AG04449 (cell line): ENCODE measurements at regions not wholly inside any gene's neighbourhood (a gene's known extent, or its start where the extent isn't known, plus 50 kb on each side); places are given as distances from the start of the nearest gene placed in this dataset.

Experiments
- CTCF ChIA-PET: fragments of 350-600 bp; formaldehyde crosslinking; extraction: SDS; loops from one replicate; lab custom pipeline; 2021; ENCODE audit warnings: antibody characterized with exemption; lab: Yijun Ruan, JAX
- POLR2A ChIA-PET: fragments of 400-600, 350-600 bp; formaldehyde crosslinking; extraction: SDS; loops from one replicate; lab custom pipeline; 2020; ENCODE audit warnings: antibody characterized with exemption, inconsistent platforms; lab: Yijun Ruan, JAX
- DNase-seq: peaks from one replicate; pipeline ENCODE4 v3.0.0-alpha.2; 2010; ENCODE audit warnings: low read depth, low spot score
- H3K4me3 ChIP-seq: 2 replicates; pipeline ENCODE4 v1.5.1; 2011; ENCODE audit warnings: low read depth, mild to moderate bottlenecking, control low read depth, low read length
- TF ChIP-seq, protein P1 (sequence below): IDR thresholded peaks from one replicate; pipeline ENCODE4 v1.5.1; 2011; ENCODE audit warnings: mild to moderate bottlenecking, moderate library complexity, low read length, control low read depth, inconsistent platforms; ENCODE audit not compliant: insufficient read depth; ENCODE audit errors: missing control alignments

DNA sequence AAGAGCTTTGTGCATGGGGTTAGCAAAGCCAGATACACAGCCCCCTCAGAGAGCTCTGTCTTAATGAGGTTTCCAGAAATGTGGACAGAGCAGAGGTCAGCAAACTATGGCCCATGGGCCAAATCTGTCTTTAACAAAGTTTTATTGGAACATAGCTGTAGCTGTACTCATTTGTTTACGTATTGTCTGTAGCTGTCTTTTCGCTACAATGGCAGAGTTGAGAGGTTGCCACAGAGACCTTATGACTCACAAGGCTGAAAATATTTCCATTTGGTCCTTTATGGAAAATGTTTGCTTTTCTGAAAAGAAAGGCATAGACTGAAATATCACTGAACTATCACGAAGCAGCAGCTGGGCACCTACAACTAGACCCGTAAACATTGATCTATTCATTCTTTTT, 841.8 kb downstream of the SLC4A3 start:
- CTCF ChIA-PET: interaction anchor here (1.0 kb wide), 1 partner anchor 1104 kb away, joined by 4 read pairs; no protein-coding TSS in a partner anchor
- POLR2A ChIA-PET: no interaction called here
- H3K4me3 ChIP-seq: no peak overlapping the region
- TF ChIP-seq, protein P1, sequence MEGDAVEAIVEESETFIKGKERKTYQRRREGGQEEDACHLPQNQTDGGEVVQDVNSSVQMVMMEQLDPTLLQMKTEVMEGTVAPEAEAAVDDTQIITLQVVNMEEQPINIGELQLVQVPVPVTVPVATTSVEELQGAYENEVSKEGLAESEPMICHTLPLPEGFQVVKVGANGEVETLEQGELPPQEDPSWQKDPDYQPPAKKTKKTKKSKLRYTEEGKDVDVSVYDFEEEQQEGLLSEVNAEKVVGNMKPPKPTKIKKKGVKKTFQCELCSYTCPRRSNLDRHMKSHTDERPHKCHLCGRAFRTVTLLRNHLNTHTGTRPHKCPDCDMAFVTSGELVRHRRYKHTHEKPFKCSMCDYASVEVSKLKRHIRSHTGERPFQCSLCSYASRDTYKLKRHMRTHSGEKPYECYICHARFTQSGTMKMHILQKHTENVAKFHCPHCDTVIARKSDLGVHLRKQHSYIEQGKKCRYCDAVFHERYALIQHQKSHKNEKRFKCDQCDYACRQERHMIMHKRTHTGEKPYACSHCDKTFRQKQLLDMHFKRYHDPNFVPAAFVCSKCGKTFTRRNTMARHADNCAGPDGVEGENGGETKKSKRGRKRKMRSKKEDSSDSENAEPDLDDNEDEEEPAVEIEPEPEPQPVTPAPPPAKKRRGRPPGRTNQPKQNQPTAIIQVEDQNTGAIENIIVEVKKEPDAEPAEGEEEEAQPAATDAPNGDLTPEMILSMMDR: no peak
- DNase-seq: no peak

DNA sequence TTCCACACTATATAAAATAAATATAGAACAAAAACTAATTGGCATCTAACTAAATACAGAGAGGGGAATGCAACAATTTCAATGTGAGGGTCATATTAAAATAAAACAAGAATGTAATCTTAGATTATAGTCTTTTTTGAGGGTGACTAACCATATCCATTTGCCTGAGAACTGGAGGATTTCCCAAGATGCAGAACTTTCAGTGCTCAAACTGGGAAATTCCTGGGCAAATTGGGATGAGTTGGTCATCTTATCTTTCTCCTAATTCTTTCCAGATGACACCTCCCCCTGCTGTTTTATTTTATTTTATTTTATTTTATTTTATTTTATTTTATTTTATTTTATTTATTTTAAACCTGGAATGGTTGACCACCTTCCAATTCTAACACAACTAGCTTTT, 846.2 kb downstream of the SLC4A3 start:
- no peak for DNase-seq
- POLR2A ChIA-PET: no interaction called here
- no peak overlapping the region for H3K4me3 ChIP-seq
- CTCF ChIA-PET: no interaction called here
- TF ChIP-seq, protein P1: no peak

DNA sequence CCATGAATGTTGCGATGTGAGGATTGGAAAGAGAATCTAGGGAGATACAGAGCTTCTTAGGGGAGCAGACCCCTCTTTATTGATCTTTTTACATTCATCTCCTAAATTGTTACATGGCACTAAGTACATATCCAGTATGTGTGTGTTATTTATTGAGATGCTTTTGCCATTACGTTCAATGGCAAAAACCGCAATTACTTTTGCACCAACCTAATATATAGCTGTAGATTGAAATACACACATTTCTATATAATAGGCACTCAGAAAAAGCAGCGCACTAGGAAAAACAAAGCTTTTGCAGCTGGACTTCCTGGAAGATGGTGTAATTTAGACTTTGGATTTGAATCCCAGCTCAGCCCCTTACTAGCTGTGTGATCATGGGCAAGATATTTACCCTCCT, 849.4 kb downstream of the SLC4A3 start:
- TF ChIP-seq, protein P1: no peak
- CTCF ChIA-PET: no interaction called here
- POLR2A ChIA-PET: no interaction called here
- no peak overlapping the region for H3K4me3 ChIP-seq
- no peak for DNase-seq

DNA sequence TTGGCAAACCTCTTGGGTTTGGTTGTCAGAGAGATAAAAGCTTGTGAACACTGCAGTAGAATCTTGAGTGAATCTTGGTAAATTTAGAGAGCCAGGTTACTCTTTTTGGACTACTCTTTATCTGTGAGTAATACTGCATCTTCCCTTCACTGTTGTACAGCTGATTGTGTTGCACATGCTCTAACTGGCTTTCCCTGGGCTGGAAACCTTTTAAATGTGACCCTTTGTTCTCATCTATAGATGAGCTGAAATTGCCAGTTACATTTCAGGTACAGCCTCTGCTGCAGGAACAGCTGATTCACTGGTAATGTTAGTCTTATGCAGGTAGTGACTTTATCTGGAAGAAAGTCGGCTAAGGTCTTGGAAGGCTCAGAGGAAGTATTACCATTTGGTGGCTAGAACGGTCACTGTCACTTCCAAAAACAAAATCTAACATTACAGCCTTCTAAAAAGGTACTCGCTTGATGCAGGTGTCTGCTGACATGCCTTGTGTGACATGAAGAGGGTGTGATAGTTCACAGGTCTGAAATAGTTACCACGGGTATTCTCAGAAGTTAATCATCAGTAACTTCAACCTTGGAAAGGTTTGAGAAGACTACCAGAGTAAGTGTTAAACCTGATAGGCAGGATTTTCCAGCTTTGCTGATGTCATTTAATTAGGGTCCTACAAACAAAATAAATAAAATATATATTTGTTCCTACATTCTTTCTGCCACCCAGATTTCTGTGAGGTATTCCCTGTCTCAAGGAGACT, 851.1 kb downstream of the SLC4A3 start:
- DNase-seq: no peak
- POLR2A ChIA-PET: no interaction called here
- CTCF ChIA-PET: interaction anchor here (0.7 to 1.1 kb wide), 2 partner anchors 356 to 1095 kb away, joined by 3 read pairs; no protein-coding TSS in a partner anchor
- no peak overlapping the region for H3K4me3 ChIP-seq
- TF ChIP-seq, protein P1: no peak

DNA sequence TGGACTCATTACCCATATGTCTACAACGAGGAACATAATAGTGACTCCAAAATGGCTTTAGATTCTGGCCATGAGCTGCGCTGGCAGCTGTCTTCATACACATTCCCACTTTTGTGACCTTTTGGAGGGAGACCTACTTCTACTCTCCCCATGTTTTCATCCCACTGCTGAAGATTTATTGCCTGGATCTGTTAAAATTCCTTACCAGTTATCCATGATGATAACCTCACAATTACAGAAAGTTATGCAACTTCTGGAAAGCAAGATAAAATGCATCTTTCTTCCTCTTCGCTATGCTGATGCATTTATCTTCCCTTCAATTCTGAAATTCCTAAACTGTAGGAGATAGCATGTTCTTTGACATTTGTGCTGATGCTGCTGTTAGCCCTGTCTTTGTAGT, 855.3 kb downstream of the SLC4A3 start:
- H3K4me3 ChIP-seq: no peak overlapping the region
- TF ChIP-seq, protein P1: no peak
- CTCF ChIA-PET: no interaction called here
- POLR2A ChIA-PET: no interaction called here
- no peak for DNase-seq

DNA sequence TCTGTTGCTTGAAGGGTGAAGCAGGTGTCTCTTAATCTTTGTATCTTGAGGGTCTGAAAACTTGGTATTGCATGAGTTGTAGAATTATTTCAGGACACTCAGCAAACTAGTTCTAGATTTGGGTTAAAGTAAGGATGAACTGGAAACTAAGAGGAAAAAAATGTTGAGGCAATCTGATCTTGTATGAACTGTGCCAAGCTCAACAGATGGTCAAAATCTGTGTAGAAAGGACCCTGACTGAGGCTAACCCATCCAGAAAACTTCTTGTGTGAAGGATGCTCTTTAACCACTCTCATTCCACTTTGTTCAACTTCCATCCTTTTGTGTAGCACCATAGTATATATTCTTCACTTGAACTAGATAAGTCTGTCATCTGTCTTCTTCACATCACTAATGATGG, 861.7 kb downstream of the SLC4A3 start:
- ChIA-PET POLR2A (interaction anchor here (1.1 kb wide), 1 partner anchor 10 kb away, joined by 3 read pairs; no protein-coding TSS in a partner anchor), CTCF (no interaction called here)
- no peak overlapping the region for H3K4me3 ChIP-seq
- DNase-seq: no peak
- TF ChIP-seq, protein P1: no peak
